ENCODE measurements at regions not wholly inside any gene's neighbourhood (a gene's known extent, or its start where the extent isn't known, plus 50 kb on each side); places are given as distances from the start of the nearest gene placed in this dataset.
"Not testable (repeated sequence)": the region's sequence is repeated elsewhere in the genome, so short reads cannot be mapped to it uniquely, and the experiment has no call there.

GRCh38 chr16:33709856-33710695 lies 250.7 kb downstream of the TP53TG3F start:
- not testable (repeated sequence) for TF ChIP-seq CTCF, POLR2A (IDR thresholded peaks at IDR 0.05)

Measured in body of pancreas (tissue), 4 donors.